Superior temporal gyrus (tissue), 1 donor: ENCODE measurements at regions not wholly inside any gene's neighbourhood (a gene's known extent, or its start where the extent isn't known, plus 50 kb on each side); places are given as distances from the start of the nearest gene placed in this dataset.

Experiments used
- DNase-seq: peaks from one replicate; pipeline ENCODE4 v3.0.0-alpha.2; 2016; ENCODE audit errors: extremely low spot score

GRCh38 chr7:67683628-67684027, 687.0 kb downstream of the TYW1 start:
- no peak for DNase-seq

- DNase-seq = no peak
Observed at GRCh38 chr7:67690700-67691099, 694.1 kb downstream of the TYW1 start.

GRCh38 chr7:67692425-67692824, 695.8 kb downstream of the TYW1 start:
- no peak for DNase-seq

- DNase-seq = no peak
Observed at GRCh38 chr7:67696124-67696523, 699.5 kb downstream of the TYW1 start.

GRCh38 chr7:67696878-67697277, 700.2 kb downstream of the TYW1 start:
- peak; percentile 9 for DNase-seq

- DNase-seq = no peak
Observed at GRCh38 chr7:67698354-67698753, 701.7 kb downstream of the TYW1 start.

GRCh38 chr7:67705850-67706249, 709.2 kb downstream of the TYW1 start:
- no peak for DNase-seq

GRCh38 chr7:67711706-67712105, 715.1 kb downstream of the TYW1 start:
- no peak for DNase-seq

GRCh38 chr7:67713451-67714056, 716.9 kb downstream of the TYW1 start:
- no peak for DNase-seq

GRCh38 chr7:67716729-67717128, 720.1 kb downstream of the TYW1 start:
- no peak for DNase-seq

GRCh38 chr7:67723591-67723990, 727.0 kb downstream of the TYW1 start:
- no peak for DNase-seq

- DNase-seq = no peak
Observed at GRCh38 chr7:67724435-67724834, 727.8 kb downstream of the TYW1 start.

- DNase-seq = no peak
Observed at GRCh38 chr7:67724955-67725354, 728.3 kb downstream of the TYW1 start.

GRCh38 chr7:67725423-67725822, 728.8 kb downstream of the TYW1 start:
- DNase-seq = no peak

GRCh38 chr7:67729771-67730170, 733.1 kb downstream of the TYW1 start:
- DNase-seq = no peak

GRCh38 chr7:67731704-67732103, 735.1 kb downstream of the TYW1 start:
- no peak for DNase-seq

- no peak for DNase-seq
Observed at GRCh38 chr7:67732898-67733297, 736.3 kb downstream of the TYW1 start.

- DNase-seq = no peak
Observed at GRCh38 chr7:67738145-67738544, 741.5 kb downstream of the TYW1 start.

- no peak for DNase-seq
Observed at GRCh38 chr7:67738958-67739357, 742.3 kb downstream of the TYW1 start.

- no peak for DNase-seq
Observed at GRCh38 chr7:67743501-67743900, 746.9 kb downstream of the TYW1 start.

GRCh38 chr7:67752227-67752626, 755.6 kb downstream of the TYW1 start:
- no peak for DNase-seq

GRCh38 chr7:67753891-67754290, 757.3 kb downstream of the TYW1 start:
- DNase-seq = no peak

GRCh38 chr7:67754651-67755050, 758.0 kb downstream of the TYW1 start:
- no peak for DNase-seq

GRCh38 chr7:67758551-67758950, 761.9 kb downstream of the TYW1 start:
- no peak for DNase-seq
